ENCODE measurements at regions not wholly inside any gene's neighbourhood (a gene's known extent, or its start where the extent isn't known, plus 50 kb on each side); places are given as distances from the start of the nearest gene placed in this dataset.
"Not testable (repeated sequence)": the region's sequence is repeated elsewhere in the genome, so short reads cannot be mapped to it uniquely, and the experiment has no call there.

GRCh38 chr1:99507906-99508732, 137.8 kb upstream of the PALMD start:
- no peak overlapping the region for H3K4me3 ChIP-seq (ENCODE audit: insufficient read depth, low read length)
- no peak overlapping the region for H3K4me2 ChIP-seq (ENCODE audit: insufficient read depth, low read length)
- H3K27me3 ChIP-seq (ENCODE audit: insufficient read depth, low read length): no peaks in the 10 kb centered on the region
- no peaks in the 10 kb centered on the region for H3K79me2 ChIP-seq (ENCODE audit: insufficient read depth, low read length)
- DNase-seq (ENCODE audit: insufficient read length, low spot score, missing footprints): no peak
- no peak overlapping the region for H3K27ac ChIP-seq (ENCODE audit: low read depth, low read length)
- no peaks in the 10 kb centered on the region for H3K9me3 ChIP-seq (ENCODE audit: low read depth, low read length)
- H3K36me3 ChIP-seq (ENCODE audit: insufficient read depth, low read length): no peaks in the 10 kb centered on the region
- H3K4me1 ChIP-seq (ENCODE audit: insufficient read depth, low read length): no peaks in the 10 kb centered on the region
- TF ChIP-seq CTCF (IDR thresholded peaks at IDR 0.05; ENCODE audit: extremely low read depth, low read depth, low read length): no peak
- no peak overlapping the region for H2AFZ ChIP-seq (ENCODE audit: low read length)
- no peaks in the 10 kb centered on the region for H4K20me1 ChIP-seq (ENCODE audit: insufficient read depth, low read length)

GRCh38 chr1:99508733-99509445, 137.0 kb upstream of the PALMD start:
- not testable (repeated sequence) for DNase-seq (ENCODE audit: insufficient read length, low spot score, missing footprints); H3K27me3 ChIP-seq (ENCODE audit: insufficient read depth, low read length)

GRCh38 chr1:99514823-99515552, 130.9 kb upstream of the PALMD start:
- H3K4me2 ChIP-seq (ENCODE audit: insufficient read depth, low read length); H4K20me1 ChIP-seq (ENCODE audit: insufficient read depth, low read length); DNase-seq (ENCODE audit: insufficient read length, low spot score, missing footprints); H3K27me3 ChIP-seq (ENCODE audit: insufficient read depth, low read length); H3K79me2 ChIP-seq (ENCODE audit: insufficient read depth, low read length); H3K9me3 ChIP-seq (ENCODE audit: low read depth, low read length); H3K36me3 ChIP-seq (ENCODE audit: insufficient read depth, low read length); H3K27ac ChIP-seq (ENCODE audit: low read depth, low read length); H3K4me3 ChIP-seq (ENCODE audit: insufficient read depth, low read length); H3K4me1 ChIP-seq (ENCODE audit: insufficient read depth, low read length); H2AFZ ChIP-seq (ENCODE audit: low read length): not testable (repeated sequence)

More at GRCh38 chr1:99508733-99509445, 137.0 kb upstream of the PALMD start:
- not testable (repeated sequence) for H2AFZ ChIP-seq (ENCODE audit: low read length); H3K4me2 ChIP-seq (ENCODE audit: insufficient read depth, low read length); H3K36me3 ChIP-seq (ENCODE audit: insufficient read depth, low read length); H3K4me3 ChIP-seq (ENCODE audit: insufficient read depth, low read length); H3K79me2 ChIP-seq (ENCODE audit: insufficient read depth, low read length); H3K27ac ChIP-seq (ENCODE audit: low read depth, low read length); H3K4me1 ChIP-seq (ENCODE audit: insufficient read depth, low read length); H3K9me3 ChIP-seq (ENCODE audit: low read depth, low read length); H4K20me1 ChIP-seq (ENCODE audit: insufficient read depth, low read length)

- Histone ChIP-seq H3K27me3 (ENCODE audit: insufficient read depth, low read length) (no peaks in the 10 kb centered on the region), H3K4me3 (ENCODE audit: insufficient read depth, low read length) (no peak overlapping the region), H3K79me2 (ENCODE audit: insufficient read depth, low read length) (no peaks in the 10 kb centered on the region), H3K36me3 (ENCODE audit: insufficient read depth, low read length) (no peaks in the 10 kb centered on the region), H4K20me1 (ENCODE audit: insufficient read depth, low read length) (no peaks in the 10 kb centered on the region), H3K4me1 (ENCODE audit: insufficient read depth, low read length) (no peaks in the 10 kb centered on the region), H3K9me3 (ENCODE audit: low read depth, low read length) (no peaks in the 10 kb centered on the region), H3K27ac (ENCODE audit: low read depth, low read length) (no peak overlapping the region), H3K4me2 (ENCODE audit: insufficient read depth, low read length) (no peak overlapping the region), H2AFZ (ENCODE audit: low read length) (no peak overlapping the region)
- TF ChIP-seq CTCF (IDR thresholded peaks at IDR 0.05; ENCODE audit: extremely low read depth, low read depth, low read length): no peak
- no peak for DNase-seq (ENCODE audit: insufficient read length, low spot score, missing footprints)
Observed at GRCh38 chr1:99516141-99516540, 129.8 kb upstream of the PALMD start.
